Astrocyte (in vitro differentiated cells and primary cell): ENCODE measurements at regions not wholly inside any gene's neighbourhood (a gene's known extent, or its start where the extent isn't known, plus 50 kb on each side); places are given as distances from the start of the nearest gene placed in this dataset.

Experiments
- DNase-seq: peaks from one replicate; pipeline ENCODE4 v3.0.0-alpha.2; 2010; ENCODE audit warnings: low read depth
- FAIRE-seq: peaks from 2 replicates; lab custom pipeline; 2011; peaks lifted over from hg19 to GRCh38; lab: Jason Lieb, UNC
- H2AFZ ChIP-seq: 2 replicates; pipeline ENCODE4 v1.6.0; 2012; ENCODE audit warnings: low read depth, low read length, inconsistent platforms
- H3K27ac ChIP-seq: 2 replicates; pipeline ENCODE4 v1.5.1; 2011; ENCODE audit warnings: low read depth, low read length, inconsistent platforms
- H3K27me3 ChIP-seq: 2 replicates; pipeline ENCODE4 v1.6.0; 2011; ENCODE audit warnings: low read length, inconsistent platforms; ENCODE audit not compliant: insufficient read depth
- H3K36me3 ChIP-seq: 2 replicates; pipeline ENCODE4 v1.5.1; 2011; ENCODE audit warnings: low read length, inconsistent platforms; ENCODE audit not compliant: insufficient read depth
- H3K4me1 ChIP-seq: 2 replicates; pipeline ENCODE4 v1.5.1; 2011; ENCODE audit warnings: low read length, inconsistent platforms; ENCODE audit not compliant: insufficient read depth
- H3K4me2 ChIP-seq: 2 replicates; pipeline ENCODE4 v1.6.0; 2012; ENCODE audit warnings: low read length, inconsistent platforms
- H3K4me3 ChIP-seq: 2 replicates; pipeline ENCODE4 v1.5.1; 2011; ENCODE audit warnings: low read depth, mild to moderate bottlenecking, low read length, inconsistent platforms; ENCODE audit not compliant: insufficient read depth
- H3K79me2 ChIP-seq: 2 replicates; pipeline ENCODE4 v1.6.0; 2012; ENCODE audit warnings: mild to moderate bottlenecking, low read length, inconsistent platforms; ENCODE audit not compliant: insufficient read depth
- H3K9ac ChIP-seq: 2 replicates; pipeline ENCODE4 v1.6.0; 2012; ENCODE audit warnings: mild to moderate bottlenecking, low read length, inconsistent platforms
- H3K9me3 ChIP-seq: 2 replicates; pipeline ENCODE4 v1.5.1; 2012; ENCODE audit warnings: low read depth, mild to moderate bottlenecking, low read length, inconsistent platforms; ENCODE audit not compliant: insufficient read depth
- H4K20me1 ChIP-seq: 2 replicates; pipeline ENCODE4 v1.6.0; 2012; ENCODE audit warnings: low read length, inconsistent platforms; ENCODE audit not compliant: insufficient read depth
- H3K27ac Mint-ChIP-seq: one replicate; pipeline ENCODE4 v1.8.0; 2021; ENCODE audit warnings: mild to moderate bottlenecking, mixed read lengths; ENCODE audit not compliant: unreplicated experiment
- H3K27me3 Mint-ChIP-seq: one replicate; pipeline ENCODE4 v1.8.0; 2021; ENCODE audit warnings: low read depth, mixed read lengths; ENCODE audit not compliant: unreplicated experiment
- H3K36me3 Mint-ChIP-seq: one replicate; pipeline ENCODE4 v1.8.0; 2021; ENCODE audit warnings: low read depth, mixed read lengths; ENCODE audit not compliant: unreplicated experiment
- H3K4me1 Mint-ChIP-seq: one replicate; pipeline ENCODE4 v1.8.0; 2021; ENCODE audit warnings: low read depth, mixed read lengths; ENCODE audit not compliant: unreplicated experiment
- H3K4me3 Mint-ChIP-seq: one replicate; pipeline ENCODE4 v1.8.0; 2021; ENCODE audit warnings: mild to moderate bottlenecking, moderate library complexity, mixed read lengths; ENCODE audit not compliant: unreplicated experiment
- H3K9me3 Mint-ChIP-seq: one replicate; pipeline ENCODE4 v1.8.0; 2021; ENCODE audit warnings: mild to moderate bottlenecking, mixed read lengths; ENCODE audit not compliant: unreplicated experiment
- CTCF ChIP-seq: IDR thresholded peaks from 2 replicates; pipeline ENCODE4 v1.5.1; 2011; ENCODE audit warnings: low read depth, mild to moderate bottlenecking, inconsistent platforms, low read length, moderate library complexity; ENCODE audit not compliant: insufficient read depth
- EZH2 ChIP-seq: IDR thresholded peaks from 2 replicates; pipeline ENCODE4 v1.6.1; 2012; ENCODE audit warnings: mild to moderate bottlenecking, low read length, inconsistent platforms; ENCODE audit not compliant: insufficient read depth

- Mint-ChIP-seq H3K27me3 (no peaks in the 10 kb centered on the region), H3K4me1 (no peaks in the 10 kb centered on the region), H3K36me3 (no peaks in the 10 kb centered on the region), H3K9me3 (no peaks in the 10 kb centered on the region), H3K27ac (no peak overlapping the region), H3K4me3 (no peak overlapping the region)
- H3K79me2 ChIP-seq: no peaks in the 10 kb centered on the region
- no peak overlapping the region for H3K4me3 ChIP-seq
- H3K4me1 ChIP-seq: no peaks in the 10 kb centered on the region
- no peaks in the 10 kb centered on the region for H3K36me3 ChIP-seq
- TF ChIP-seq EZH2 (no peak), CTCF (no peak)
- no peak overlapping the region for H3K9ac ChIP-seq
- H4K20me1 ChIP-seq: no peaks in the 10 kb centered on the region
- H3K27me3 ChIP-seq: no peaks in the 10 kb centered on the region
- FAIRE-seq: no peak
- no peak overlapping the region for H3K27ac ChIP-seq
- no peak overlapping the region for H3K4me2 ChIP-seq
- no peaks in the 10 kb centered on the region for H3K9me3 ChIP-seq
- no peak overlapping the region for H2AFZ ChIP-seq
- DNase-seq: no peak
These were observed 327.6 kb upstream of the NECTIN3 start for GRCh38 chr3:110743984-110744383.

DNA sequence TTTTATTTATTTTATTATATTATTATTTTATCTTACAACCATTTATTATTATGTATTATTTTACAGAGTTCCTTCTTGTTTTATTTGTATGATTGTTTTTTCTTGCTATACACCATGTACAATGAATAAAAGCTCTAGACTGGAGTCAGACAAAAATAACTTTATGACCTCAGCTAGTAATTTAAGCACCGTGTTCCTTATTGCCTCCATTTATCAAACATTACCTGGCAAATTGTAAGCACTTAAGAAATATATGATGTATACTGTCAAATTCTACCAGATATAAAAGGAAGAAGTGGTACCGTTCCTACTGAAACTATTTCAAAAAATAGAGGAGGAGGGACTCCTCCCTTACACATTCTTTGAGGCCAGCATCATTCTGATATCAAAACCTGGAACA, 326.9 kb upstream of the NECTIN3 start:
- Histone ChIP-seq H3K79me2 (no peaks in the 10 kb centered on the region), H4K20me1 (no peaks in the 10 kb centered on the region), H2AFZ (no peak overlapping the region), H3K27ac (no peak overlapping the region), H3K4me1 (no peaks in the 10 kb centered on the region), H3K4me2 (no peak overlapping the region), H3K9ac (no peak overlapping the region), H3K27me3 (no peaks in the 10 kb centered on the region), H3K4me3 (no peak overlapping the region), H3K36me3 (no peaks in the 10 kb centered on the region), H3K9me3 (no peaks in the 10 kb centered on the region)
- Mint-ChIP-seq H3K4me1 (no peaks in the 10 kb centered on the region), H3K27ac (no peak overlapping the region), H3K9me3 (no peaks in the 10 kb centered on the region), H3K4me3 (no peak overlapping the region), H3K36me3 (no peaks in the 10 kb centered on the region), H3K27me3 (no peaks in the 10 kb centered on the region)
- DNase-seq (no peak), FAIRE-seq (no peak)
- no peak for TF ChIP-seq EZH2
- TF ChIP-seq CTCF: no peak

DNA sequence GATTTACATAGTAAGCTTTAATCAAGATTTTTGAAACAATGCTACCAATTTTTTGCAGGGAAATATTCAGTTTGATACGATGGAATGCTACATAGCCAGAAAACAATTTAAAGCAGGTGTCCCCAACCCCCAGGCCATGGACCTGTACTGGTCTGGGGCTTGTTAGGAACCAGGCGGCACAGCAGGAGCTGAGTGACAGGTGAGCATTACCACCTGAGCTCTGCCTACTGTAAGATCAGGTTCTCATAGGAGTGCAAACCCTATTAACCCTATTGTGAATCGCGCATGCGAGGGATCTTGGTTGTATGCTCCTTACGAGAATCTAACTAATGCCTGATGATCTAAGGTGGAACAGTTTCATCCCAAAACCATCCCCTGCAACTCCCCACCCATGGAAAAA, 322.6 kb upstream of the NECTIN3 start:
- H3K9ac ChIP-seq: no peak overlapping the region
- no peaks in the 10 kb centered on the region for H4K20me1 ChIP-seq
- H3K27me3 Mint-ChIP-seq: no peaks in the 10 kb centered on the region
- H3K36me3 ChIP-seq: no peaks in the 10 kb centered on the region
- no peak overlapping the region for H3K4me3 Mint-ChIP-seq
- H3K4me2 ChIP-seq: no peak overlapping the region
- H3K9me3 Mint-ChIP-seq: no peaks in the 10 kb centered on the region
- H3K9me3 ChIP-seq: no peaks in the 10 kb centered on the region
- H3K4me1 ChIP-seq: no peaks in the 10 kb centered on the region
- TF ChIP-seq CTCF (no peak), EZH2 (no peak)
- H3K4me3 ChIP-seq: no peak overlapping the region
- no peaks in the 10 kb centered on the region for H3K27me3 ChIP-seq
- DNase-seq (no peak), FAIRE-seq (no peak)
- H3K27ac ChIP-seq: no peak overlapping the region
- no peaks in the 10 kb centered on the region for H3K79me2 ChIP-seq
- H3K36me3 Mint-ChIP-seq: no peaks in the 10 kb centered on the region
- no peak overlapping the region for H2AFZ ChIP-seq
- H3K4me1 Mint-ChIP-seq: peaks cover 6% of the 10 kb centered on the region
- H3K27ac Mint-ChIP-seq: no peak overlapping the region
